Erythroblast (primary cell): ENCODE measurements at regions not wholly inside any gene's neighbourhood (a gene's known extent, or its start where the extent isn't known, plus 50 kb on each side); places are given as distances from the start of the nearest gene placed in this dataset.

Source experiments
- GATA1 ChIP-seq: IDR thresholded peaks from 2 replicates; pipeline ENCODE4 v1.6.1; 2011; ENCODE audit warnings: low read depth, mild to moderate bottlenecking, control low read depth, low read length, moderate library complexity
- POLR2A ChIP-seq: IDR thresholded peaks from 2 replicates; pipeline ENCODE4 v1.6.1; 2011; ENCODE audit warnings: mild to moderate bottlenecking, low read length

- TF ChIP-seq POLR2A (no peak), GATA1 (no peak)
Observed at GRCh38 chr3:170731281-170731680, 138.7 kb downstream of the RPL22L1 start.
